GM19035 (cell line): ENCODE measurements at regions not wholly inside any gene's neighbourhood (a gene's known extent, or its start where the extent isn't known, plus 50 kb on each side); places are given as distances from the start of the nearest gene placed in this dataset.
A peak's percentile ranks its signal among the peaks of the same experiment; 100 is the strongest.
"Not testable (repeated sequence)": the region's sequence is repeated elsewhere in the genome, so short reads cannot be mapped to it uniquely, and the experiment has no call there.

Source experiments
- ATAC-seq: cut with Tn5 transposase; IDR thresholded peaks from one replicate; pipeline ENCODE4 v1.9.1; 2021; ENCODE audit not compliant: unreplicated experiment

DNA sequence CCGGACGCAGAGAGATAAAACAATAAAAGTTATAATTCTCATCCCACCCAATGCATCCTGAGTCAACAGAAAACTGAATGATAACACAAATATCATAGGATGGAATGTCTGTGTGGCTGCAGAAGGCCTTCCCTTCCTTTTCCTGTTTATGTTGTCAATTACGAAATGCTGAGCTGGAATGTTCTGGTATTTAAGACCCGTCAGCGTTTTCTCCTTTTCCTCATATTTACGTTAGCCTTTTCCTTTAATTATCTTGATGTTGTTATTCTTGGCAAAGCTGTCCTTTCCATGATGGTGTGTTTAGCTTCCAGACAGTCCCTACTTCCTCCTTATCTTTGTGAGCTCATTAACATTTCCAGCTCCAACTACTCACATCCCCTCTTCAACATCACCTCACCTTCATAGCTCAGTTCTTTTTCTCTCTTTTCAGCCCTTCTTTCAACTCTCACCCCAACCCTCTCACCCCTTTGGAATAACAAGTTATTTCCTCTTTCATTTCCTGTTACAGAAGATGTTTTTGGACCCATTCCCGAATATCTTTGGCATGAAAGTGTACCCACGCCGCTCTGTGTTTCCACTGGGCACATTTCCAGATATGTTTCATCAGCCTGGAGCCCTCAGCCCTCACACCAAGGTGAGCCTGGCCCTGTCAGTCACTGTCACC, 221.6 kb downstream of the NR2F1-AS1 start:
- ATAC-seq = no peak

DNA sequence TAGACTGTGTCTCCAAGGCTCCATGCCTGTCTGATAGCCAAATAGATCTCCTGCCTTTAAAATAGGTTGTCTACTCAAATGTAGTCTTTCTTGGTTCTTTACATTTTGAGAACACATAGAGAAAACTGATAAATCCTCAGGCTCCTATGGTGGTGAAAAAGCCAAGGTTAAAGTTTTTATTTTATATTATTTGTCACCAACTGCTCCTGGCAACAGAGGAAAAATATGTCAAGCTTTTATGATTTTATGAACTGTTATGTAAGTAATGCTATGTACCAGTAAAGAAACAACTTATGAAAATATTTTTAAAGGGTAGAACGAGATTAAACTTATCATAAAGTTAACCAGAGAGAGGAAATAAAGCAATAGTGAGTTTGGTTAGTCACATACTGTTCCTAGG, 222.8 kb downstream of the NR2F1-AS1 start:
- no peak for ATAC-seq

- no peak for ATAC-seq
These were observed 223.3 kb downstream of the NR2F1-AS1 start for GRCh38 chr5:93357686-93358085.

DNA sequence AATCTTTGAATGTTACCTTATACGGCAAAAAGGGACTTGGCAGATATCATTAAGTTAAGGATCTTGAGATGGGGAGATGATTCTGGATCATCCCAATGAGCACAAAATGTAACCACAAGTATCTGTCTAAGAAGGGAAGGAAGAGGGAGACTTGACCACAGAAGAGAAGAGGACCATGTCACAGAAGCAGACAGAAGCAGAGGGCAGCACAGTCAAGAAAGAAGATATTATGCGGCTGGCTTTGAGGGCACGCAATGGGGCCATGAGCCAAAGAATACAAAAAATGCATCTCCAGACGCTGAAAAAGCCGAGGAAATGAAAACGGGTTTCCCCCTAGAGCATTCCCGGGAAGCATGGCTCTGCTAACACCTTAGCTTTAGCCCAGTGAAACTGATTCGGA, 225.3 kb downstream of the NR2F1-AS1 start:
- ATAC-seq = no peak

- no peak for ATAC-seq
These were observed 228.8 kb downstream of the NR2F1-AS1 start for GRCh38 chr5:93352186-93352585.

GRCh38 chr5:93349613-93350012, 231.4 kb downstream of the NR2F1-AS1 start:
- ATAC-seq = no peak

- no peak for ATAC-seq
These were observed 232.8 kb downstream of the NR2F1-AS1 start for GRCh38 chr5:93348231-93348630.

DNA sequence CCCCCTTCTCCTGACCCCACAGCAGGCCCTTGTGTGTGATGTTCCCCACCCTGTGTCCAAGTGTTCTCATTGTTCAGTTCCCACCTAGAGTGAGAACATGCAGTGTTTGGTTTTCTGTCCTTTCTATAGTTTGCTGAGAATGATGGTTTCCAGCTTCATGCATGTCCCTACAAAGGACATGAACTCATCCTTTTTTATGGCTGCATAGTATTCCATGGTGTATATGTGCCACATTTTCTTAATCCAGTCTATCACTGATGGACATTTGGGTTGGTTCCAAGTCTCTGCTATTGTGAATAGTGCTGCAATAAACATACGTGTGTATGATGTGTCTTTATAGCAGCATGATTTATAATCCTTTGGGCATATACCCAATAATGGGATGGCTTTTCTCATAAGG, 234.2 kb downstream of the NR2F1-AS1 start:
- ATAC-seq = not testable (repeated sequence)

DNA sequence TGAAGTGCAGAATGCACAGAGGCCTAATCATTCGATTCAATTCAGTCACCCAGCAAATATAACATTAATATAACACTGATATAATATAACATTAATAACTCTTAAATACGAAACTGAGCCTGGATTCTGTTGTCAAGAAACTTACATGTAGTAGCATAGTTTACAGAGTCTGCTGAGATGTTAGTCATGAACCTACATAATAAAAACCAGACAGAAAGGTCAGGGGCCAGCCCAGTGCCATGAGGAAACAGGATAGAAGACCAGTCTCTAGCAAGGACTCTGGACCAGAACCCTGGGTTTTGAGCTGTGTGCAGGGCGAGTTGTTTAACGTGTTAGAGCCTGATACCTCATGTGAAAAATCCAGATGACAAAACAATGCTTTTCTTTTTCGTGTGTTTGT, 234.7 kb downstream of the NR2F1-AS1 start:
- ATAC-seq = no peak

GRCh38 chr5:93343570-93343969, 237.4 kb downstream of the NR2F1-AS1 start:
- ATAC-seq = peak; percentile 52

DNA sequence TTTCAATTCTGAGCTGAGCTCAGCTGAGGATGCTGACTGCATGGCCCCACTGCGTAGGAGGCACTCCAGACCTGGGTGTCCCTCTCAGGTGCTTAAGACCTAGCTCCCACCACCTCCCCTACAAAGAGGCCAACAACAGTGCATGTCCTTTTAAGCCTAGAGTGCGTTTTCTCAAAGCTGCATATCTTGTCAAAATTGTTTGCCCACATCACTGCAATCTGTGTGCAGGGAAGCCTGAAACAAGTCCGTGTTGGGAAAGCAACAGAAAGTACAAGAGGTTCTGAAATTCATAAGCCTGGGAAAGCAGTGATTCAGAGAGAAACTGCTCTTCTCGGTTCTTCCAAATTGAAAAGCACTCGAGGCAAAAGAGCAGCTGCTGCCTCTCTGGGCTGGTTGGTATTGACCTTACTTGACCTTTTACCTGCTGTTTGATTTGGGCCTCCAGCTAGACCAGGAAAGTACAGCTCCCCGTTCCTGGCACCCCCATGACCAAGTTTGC, 238.4 kb downstream of the NR2F1-AS1 start:
- ATAC-seq = peak; percentile 69

DNA sequence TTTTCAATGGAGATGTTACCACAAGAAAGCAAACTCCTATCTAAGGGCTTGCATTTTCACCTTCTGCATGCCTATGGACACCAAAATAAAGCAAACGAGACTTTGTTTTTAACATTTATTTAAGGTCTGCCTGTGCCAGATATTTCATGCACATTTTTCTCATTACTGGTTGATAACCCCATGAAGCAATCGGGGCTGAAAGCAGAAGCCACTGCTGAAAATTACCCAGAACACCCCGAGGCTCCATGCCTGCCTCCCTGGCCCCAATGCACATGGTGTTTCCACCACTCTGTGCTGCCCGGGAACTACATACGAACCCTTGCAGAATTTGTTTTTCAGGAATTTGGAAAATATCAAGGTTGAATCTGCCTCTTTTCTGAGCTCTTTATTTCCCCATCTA, 240.1 kb downstream of the NR2F1-AS1 start:
- ATAC-seq = no peak

DNA sequence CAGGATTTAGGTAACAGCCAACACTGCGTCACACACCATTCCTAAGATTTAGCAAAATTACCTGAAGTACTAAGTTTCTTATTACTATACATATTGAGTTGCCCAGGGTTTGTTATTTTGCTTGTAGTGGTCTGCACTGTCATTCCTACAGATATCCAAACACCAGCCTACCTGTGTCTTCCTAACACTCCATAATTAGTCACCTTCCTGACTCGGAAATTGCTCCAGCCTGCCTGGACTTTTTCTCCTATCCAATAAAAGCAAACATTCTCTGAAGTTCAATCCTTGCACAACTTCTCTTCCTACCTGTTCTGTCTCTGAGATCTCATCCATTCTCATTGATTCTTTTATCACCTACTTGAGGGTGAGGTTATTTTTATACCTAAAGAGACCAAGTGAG, 243.9 kb downstream of the NR2F1-AS1 start:
- no peak for ATAC-seq

DNA sequence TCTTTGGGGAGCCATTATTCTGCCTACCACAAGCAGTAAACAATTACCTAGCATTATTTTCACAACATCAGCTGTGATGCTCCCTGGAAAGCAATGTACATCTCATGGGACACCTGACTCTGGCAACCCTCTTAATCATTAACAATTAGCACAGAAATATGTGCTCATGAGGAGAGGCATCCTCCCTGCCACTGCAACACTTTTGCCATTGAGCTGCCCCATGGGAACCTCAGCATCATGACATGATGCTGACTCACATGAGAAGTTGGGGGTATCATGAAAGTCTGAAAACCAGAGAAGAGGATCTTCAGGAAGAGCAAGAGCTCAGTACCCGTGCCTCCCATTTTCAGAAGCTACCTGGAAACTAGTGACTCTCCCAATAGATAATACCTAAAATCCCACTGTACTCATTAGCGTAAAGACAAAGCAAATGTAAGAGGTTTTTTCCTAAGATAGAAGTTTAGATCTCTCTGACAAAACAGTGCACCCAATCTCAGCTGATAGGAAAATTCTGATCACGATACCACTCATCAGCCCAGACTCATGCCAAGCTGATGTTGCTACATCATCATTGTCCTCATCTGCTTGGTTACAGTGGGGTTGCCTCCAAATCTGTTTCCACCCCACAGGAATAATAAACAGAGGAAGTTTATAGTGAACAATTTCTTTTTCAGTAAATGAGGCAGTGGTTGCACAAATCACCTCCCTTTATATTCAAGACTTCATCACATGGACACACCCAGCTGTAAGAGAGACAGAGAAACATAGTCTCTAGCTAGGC, 244.5 kb downstream of the NR2F1-AS1 start:
- no peak for ATAC-seq

DNA sequence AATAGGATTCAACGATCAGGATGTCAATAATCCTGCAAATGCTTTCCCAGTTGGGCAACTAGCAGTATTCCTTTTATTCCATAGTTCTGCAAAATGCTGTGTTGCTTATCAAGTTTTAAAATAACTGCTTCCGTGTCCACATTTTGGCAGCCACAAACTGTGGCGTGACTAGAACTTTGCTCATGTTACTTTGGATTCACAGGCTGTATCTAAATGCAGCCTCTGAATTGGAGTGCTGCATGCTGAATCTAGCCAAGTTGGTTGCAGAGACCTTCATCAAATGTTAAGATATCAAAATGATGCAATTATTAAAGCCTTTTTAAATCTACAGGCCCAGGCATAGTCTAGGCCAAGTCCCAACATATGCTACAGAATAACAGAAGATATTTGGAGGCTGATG, 249.2 kb downstream of the NR2F1-AS1 start:
- no peak for ATAC-seq

DNA sequence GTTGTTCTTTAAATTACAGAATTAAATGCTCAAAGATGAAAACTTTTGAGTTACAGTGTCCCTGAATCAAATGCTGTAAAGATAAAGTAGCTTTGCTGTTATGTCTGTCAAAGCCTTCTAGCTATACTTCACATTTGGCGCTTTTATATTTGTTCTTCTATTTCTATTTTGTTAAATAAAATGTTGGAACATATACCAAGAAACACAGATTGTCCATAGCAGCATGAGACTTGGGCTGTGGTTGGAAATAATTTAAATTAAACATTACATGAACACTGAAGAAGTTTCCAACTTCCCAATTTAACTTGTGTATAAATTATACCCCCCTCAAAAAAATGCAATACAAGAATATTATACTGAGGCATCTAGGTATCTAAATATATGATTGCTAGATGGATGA, 249.8 kb downstream of the NR2F1-AS1 start:
- ATAC-seq = no peak

DNA sequence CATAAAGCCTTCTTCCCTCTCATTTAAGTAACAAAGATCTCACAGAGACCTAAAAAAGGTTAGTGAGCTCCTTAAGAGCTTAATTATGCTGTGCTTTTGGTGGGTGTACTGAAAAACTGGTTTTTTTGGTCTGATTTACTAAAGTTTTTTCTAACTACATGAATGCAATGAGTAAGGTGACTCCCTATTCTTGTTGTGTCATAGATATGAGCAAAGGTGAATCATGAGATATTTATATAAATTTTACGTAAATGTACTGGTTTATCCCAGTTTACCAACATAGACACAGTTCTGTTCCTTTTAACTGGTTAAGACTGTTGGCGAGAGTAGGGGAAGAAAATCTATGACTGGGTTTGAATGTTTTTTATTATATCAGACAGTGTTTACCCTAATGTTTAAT, 250.5 kb downstream of the NR2F1-AS1 start:
- no peak for ATAC-seq

DNA sequence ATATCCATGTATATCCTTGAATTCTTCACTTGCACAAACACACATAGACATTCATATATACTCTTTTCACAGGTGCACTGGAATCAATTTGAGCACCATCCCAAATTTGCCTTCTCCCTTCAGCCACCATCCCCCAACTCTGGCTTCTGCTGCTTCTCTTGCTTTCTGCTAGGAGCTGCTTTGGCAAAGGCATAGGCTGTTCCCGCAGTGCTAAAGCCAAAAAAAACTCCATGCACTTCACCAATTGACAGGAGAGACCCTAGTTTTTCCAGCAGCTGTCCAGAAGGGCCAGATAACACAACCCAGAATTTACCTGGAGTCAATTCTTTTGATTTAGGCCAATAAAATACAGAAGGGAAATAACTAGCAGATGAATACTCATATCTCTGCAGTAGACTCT, 251.3 kb downstream of the NR2F1-AS1 start:
- ATAC-seq = no peak

DNA sequence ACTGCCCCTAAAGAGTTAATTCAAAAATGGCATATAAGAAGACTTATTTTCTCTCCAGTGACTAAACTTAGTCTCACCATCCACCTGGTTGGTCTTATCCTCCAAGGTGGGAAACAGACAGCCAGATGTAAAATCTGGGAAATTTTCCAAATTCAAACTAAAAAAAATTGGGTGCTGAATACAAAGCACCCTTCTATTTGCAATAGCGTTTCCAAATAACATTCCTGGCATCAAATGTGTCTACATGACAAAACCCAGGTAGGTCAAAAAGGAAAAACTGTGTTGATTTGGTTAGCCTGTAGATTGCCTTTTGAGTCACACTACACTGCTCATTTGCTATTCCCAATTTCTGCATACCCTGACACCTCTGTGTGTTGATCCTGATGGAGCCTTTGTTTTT, 252.2 kb downstream of the NR2F1-AS1 start:
- ATAC-seq = no peak

DNA sequence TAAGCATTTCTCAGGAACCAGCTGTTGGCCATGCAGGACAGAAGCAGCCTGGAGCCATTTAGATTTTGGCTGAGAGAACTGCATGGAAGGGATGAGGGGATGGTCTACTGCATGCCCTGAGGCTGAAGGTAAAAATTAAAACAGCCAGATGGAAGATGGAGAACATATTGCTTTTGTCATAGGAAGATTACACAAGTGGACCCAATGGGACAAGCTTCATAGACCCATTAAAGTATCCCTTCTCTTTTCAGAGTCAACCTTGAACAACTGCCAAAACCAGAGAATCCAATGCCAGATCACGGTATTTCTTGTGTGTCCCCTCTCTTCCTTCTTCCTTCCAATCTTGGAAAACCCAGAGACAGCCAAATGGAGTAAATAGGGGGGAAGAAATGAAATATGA, 253.4 kb downstream of the NR2F1-AS1 start:
- no peak for ATAC-seq

GRCh38 chr5:93325946-93326345, 255.1 kb downstream of the NR2F1-AS1 start:
- ATAC-seq = no peak
